ENCODE measurements at regions not wholly inside any gene's neighbourhood (a gene's known extent, or its start where the extent isn't known, plus 50 kb on each side); places are given as distances from the start of the nearest gene placed in this dataset.

DNA sequence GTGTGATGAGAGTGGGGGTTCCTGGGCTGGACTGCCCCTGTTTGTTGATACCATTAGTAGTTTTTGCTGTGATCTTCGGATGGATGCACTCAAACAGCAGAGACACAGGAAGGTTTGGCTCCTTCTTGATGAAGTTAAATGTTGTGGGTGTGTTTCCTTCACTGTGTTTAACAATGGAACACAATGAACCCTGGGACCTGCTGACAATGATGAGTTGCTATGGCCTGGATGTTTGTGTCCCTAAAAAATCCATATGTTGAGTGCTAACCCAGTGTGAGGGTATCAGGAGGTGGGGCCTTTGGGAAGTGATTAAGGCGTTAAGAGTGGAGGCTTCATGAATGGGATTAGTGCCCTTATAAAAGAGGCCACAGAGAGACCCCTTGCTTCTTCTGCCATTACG, 237.4 kb upstream of the HS6ST1 start:
- CTCF ChIA-PET: no interaction called here
- Mint-ChIP-seq H3K4me1 (ENCODE audit: low read depth) (no peaks in the 10 kb centered on the region), H3K27ac (no peak overlapping the region), H3K27me3 (no peaks in the 10 kb centered on the region), H3K4me3 (no peak overlapping the region), H3K36me3 (ENCODE audit: low read depth) (no peaks in the 10 kb centered on the region), H3K9me3 (no peaks in the 10 kb centered on the region)
- no peaks in the 10 kb centered on the region for H3K27me3 ChIP-seq (ENCODE audit: control insufficient read depth in 1 of 2, insufficient read depth in 2 of 2, low read length in 2 of 2)
- H3K9me3 ChIP-seq (ENCODE audit: control insufficient read depth in 1 of 2, insufficient read depth in 1 of 2, low read length in 2 of 2): peaks cover 0 to 7% of the 10 kb centered on the region in 2 experiments
- intact Hi-C loops (cut with DNase I, micrococcal nuclease): no loop called here
- no peaks in the 10 kb centered on the region for H3K4me1 ChIP-seq (ENCODE audit: insufficient read depth, low read length)
- TF ChIP-seq, protein P1, sequence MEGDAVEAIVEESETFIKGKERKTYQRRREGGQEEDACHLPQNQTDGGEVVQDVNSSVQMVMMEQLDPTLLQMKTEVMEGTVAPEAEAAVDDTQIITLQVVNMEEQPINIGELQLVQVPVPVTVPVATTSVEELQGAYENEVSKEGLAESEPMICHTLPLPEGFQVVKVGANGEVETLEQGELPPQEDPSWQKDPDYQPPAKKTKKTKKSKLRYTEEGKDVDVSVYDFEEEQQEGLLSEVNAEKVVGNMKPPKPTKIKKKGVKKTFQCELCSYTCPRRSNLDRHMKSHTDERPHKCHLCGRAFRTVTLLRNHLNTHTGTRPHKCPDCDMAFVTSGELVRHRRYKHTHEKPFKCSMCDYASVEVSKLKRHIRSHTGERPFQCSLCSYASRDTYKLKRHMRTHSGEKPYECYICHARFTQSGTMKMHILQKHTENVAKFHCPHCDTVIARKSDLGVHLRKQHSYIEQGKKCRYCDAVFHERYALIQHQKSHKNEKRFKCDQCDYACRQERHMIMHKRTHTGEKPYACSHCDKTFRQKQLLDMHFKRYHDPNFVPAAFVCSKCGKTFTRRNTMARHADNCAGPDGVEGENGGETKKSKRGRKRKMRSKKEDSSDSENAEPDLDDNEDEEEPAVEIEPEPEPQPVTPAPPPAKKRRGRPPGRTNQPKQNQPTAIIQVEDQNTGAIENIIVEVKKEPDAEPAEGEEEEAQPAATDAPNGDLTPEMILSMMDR (IDR thresholded peaks at IDR 0.05): no peak
- H3K27ac ChIP-seq (ENCODE audit: low read depth in 1 of 2, low read length in 2 of 2): no peak overlapping the region
- ATAC-seq (ENCODE audit: poor library complexity) (no peak), DNase-seq (no peak)
- no peaks in the 10 kb centered on the region for H3K36me3 ChIP-seq (ENCODE audit: insufficient read depth, low read length)
- POLR2A ChIA-PET: no interaction called here
- H3K4me3 ChIP-seq (ENCODE audit: low read length): no peak overlapping the region

DNA sequence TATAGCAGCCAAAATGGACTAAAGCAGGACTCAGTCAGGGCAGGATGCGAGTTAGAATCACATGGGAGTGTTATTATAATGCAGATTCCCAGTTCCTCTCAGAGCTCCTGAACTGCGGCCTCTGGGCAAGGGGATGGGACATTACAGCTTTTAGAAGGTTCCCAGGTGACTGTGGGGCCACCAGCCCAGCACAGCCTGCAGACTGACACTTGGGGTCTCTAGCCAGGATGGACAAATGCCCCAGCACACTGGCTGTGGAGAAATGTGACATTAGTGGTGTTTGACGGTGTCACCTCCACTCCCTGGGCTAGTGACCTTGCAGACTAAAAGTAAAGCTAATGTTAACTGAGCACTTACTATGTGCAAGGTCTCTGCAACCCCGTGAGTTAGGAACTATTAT, 238.0 kb upstream of the HS6ST1 start:
- Mint-ChIP-seq H3K4me3 (no peak overlapping the region), H3K4me1 (ENCODE audit: low read depth) (no peaks in the 10 kb centered on the region), H3K27ac (no peak overlapping the region), H3K27me3 (no peaks in the 10 kb centered on the region), H3K9me3 (no peaks in the 10 kb centered on the region), H3K36me3 (ENCODE audit: low read depth) (no peaks in the 10 kb centered on the region)
- Histone ChIP-seq H3K4me3 (ENCODE audit: low read length) (no peak overlapping the region), H3K36me3 (ENCODE audit: insufficient read depth, low read length) (no peaks in the 10 kb centered on the region), H3K27me3 (ENCODE audit: control insufficient read depth in 1 of 2, insufficient read depth in 2 of 2, low read length in 2 of 2) (no peaks in the 10 kb centered on the region), H3K9me3 (ENCODE audit: control insufficient read depth in 1 of 2, insufficient read depth in 1 of 2, low read length in 2 of 2) (peaks cover 0 to 7% of the 10 kb centered on the region in 2 experiments), H3K27ac (ENCODE audit: low read depth in 1 of 2, low read length in 2 of 2) (no peak overlapping the region), H3K4me1 (ENCODE audit: insufficient read depth, low read length) (no peaks in the 10 kb centered on the region)
- POLR2A ChIA-PET: no interaction called here
- no peak for DNase-seq
- CTCF ChIA-PET: interaction anchor here (1.1 kb wide), 1 partner anchor 10 kb away, joined by 3 read pairs; no protein-coding TSS in a partner anchor
- intact Hi-C loops (cut with DNase I, micrococcal nuclease): no loop called here
- no peak for ATAC-seq (ENCODE audit: poor library complexity)
- TF ChIP-seq, protein P1 (IDR thresholded peaks at IDR 0.05): no peak

DNA sequence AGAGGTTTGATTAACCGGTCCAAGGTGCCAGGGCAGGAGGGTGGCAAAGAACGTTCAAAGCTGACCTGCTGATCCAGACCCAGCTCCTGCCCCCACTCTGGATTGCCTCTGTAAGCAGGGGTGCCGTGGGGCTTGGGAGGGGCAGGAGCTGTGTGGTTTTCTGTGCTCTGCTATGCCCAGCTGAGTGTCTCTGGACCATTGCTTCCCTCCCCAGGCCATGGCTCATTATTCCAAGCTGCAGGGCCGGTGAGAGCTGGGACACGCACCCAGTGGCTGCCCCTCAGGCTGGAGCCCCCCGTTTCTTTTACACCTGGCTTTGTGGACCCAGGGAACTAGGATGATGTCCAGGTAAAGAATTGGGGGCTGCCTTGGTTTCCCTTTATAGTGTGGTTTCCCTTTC, 238.4 kb upstream of the HS6ST1 start:
- Histone ChIP-seq H3K4me3 (ENCODE audit: low read length) (no peak overlapping the region), H3K9me3 (ENCODE audit: control insufficient read depth in 1 of 2, insufficient read depth in 1 of 2, low read length in 2 of 2) (peaks cover 0 to 7% of the 10 kb centered on the region in 2 experiments), H3K27me3 (ENCODE audit: control insufficient read depth in 1 of 2, insufficient read depth in 2 of 2, low read length in 2 of 2) (no peaks in the 10 kb centered on the region), H3K4me1 (ENCODE audit: insufficient read depth, low read length) (no peaks in the 10 kb centered on the region), H3K36me3 (ENCODE audit: insufficient read depth, low read length) (no peaks in the 10 kb centered on the region), H3K27ac (ENCODE audit: low read depth in 1 of 2, low read length in 2 of 2) (no peak overlapping the region)
- ChIA-PET POLR2A (no interaction called here), CTCF (interaction anchor here (1.1 kb wide), 1 partner anchor 10 kb away, joined by 3 read pairs; no protein-coding TSS in a partner anchor)
- Mint-ChIP-seq H3K9me3 (no peaks in the 10 kb centered on the region), H3K4me3 (no peak overlapping the region), H3K36me3 (ENCODE audit: low read depth) (no peaks in the 10 kb centered on the region), H3K27ac (no peak overlapping the region), H3K4me1 (ENCODE audit: low read depth) (no peaks in the 10 kb centered on the region), H3K27me3 (no peaks in the 10 kb centered on the region)
- no peak for DNase-seq
- TF ChIP-seq, protein P1 (IDR thresholded peaks at IDR 0.05): no peak
- no peak for ATAC-seq (ENCODE audit: poor library complexity)
- intact Hi-C loops (cut with DNase I, micrococcal nuclease): no loop called here

Data from CD4-positive, alpha-beta T cell (primary cell).